CD4-positive, alpha-beta T cell treated with Interleukin-17A for 4 hours (primary cell): ENCODE measurements at regions not wholly inside any gene's neighbourhood (a gene's known extent, or its start where the extent isn't known, plus 50 kb on each side); places are given as distances from the start of the nearest gene placed in this dataset.
A peak's percentile ranks its signal among the peaks of the same experiment; 100 is the strongest.
"Not testable (repeated sequence)": the region's sequence is repeated elsewhere in the genome, so short reads cannot be mapped to it uniquely, and the experiment has no call there.

Source experiments
- DNase-seq: peaks from one replicate; pipeline ENCODE4 v3.0.0-alpha.2; 2020; ENCODE audit warnings: mixed read lengths

DNA sequence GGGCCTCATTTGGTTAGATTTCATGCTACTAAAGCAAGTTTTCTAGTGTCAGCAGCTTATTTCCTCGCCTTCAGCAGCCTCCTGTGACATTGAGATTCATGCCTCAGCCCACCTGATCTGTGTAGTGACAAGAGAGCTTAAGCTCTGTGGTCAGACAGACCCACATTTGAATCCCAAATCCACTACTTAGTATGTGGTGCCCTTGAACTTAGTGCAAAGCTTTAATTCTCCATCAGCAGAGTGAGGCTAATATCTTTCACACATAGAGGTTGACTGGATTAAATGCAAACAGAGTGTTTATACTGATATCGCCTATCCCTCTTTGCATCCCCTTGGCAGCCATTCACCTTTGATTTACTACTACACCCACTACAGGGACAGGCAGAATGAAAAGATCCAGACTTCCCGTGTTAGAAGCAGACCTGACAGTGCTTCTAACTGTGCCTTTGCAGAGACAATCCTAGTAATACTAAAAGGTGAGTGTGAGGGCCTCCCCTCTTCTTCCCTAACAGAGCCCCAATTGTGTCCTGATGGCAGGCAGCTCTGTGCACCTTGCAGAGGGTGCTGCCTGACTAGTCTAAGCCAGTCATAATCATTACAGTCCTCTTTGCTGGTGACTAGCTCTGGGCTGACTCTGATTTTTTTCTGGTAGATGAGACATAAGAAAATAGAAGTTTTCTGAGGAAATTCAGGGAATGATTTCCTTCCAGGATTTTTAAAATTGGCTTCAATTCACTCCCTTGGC is 264.0 kb downstream of the CTH start:
- DNase-seq: no peak

DNA sequence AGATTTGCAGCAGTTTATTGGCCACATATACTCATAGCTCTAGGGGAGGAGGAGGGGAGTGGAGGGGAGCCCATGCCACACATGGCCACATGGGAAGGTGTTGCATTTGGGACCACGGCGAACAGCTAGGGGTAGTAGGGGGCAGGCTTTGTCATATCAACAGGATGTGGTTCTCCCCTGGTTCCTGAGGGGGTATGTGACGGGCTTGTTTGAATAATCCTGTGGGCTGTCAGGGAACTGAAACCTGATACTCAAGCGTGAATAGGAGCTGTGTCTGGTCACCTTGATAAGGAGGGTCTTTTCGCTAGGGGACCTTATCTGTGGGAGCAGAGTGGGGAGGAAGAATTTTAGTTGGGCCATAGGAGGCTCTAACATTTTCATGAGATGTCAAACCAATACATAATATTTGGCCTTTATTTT is 264.7 kb downstream of the CTH start:
- no peak for DNase-seq

- DNase-seq: peak; percentile 25
Measured at GRCh38 chr1:70685300-70686286, 274.5 kb downstream of the CTH start.

DNA sequence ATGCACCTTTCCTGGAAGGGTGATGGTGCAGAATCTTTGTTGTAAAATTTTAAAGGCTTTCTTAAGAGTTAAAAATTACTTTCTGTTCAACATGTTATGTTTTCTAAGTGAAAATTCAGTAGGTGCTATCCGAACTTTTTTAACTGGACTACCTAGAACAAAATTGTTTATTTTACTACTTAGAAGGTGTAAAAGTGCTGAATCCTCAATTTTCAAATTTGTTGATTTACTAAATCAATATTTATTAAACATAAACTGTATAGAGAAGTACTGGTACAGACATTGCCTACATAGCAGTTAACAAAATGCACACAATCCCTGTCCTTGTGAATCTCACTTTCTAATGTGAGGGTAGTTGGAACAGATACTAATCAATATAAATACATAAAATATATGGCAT is 277.5 kb downstream of the CTH start:
- no peak for DNase-seq

DNA sequence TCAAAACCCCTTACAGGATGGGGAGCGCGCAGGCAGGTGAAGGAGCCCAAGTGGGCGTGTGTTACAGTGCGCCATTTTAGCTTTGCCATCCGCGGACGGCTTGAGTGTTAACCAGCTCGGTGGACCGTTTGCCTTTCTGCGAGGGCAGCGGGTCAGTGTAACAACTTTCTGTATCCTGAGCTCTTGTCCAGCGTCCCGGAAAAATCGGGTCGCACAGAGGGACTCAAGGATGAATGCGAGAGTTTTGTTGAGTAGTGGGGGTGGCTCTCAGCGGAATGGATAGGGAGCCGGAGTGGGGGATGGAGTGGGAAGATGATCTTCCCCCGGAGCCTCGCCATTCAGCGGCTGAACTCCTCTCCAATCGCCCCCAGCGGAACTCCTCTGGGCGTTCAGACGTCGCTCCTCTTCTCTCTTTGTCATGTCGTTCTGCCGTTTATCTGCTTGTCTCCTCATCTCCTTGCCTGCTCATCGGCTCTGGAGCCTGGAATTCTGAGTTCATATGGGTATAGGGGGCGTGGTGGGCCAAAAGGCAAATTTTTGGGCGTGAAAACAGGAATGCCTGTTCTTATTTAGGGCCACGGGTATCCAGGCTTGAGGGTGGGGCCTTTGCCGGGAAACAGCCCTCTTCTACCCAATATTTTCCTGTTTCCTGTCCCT is 295.4 kb downstream of the CTH start:
- DNase-seq: no peak

- DNase-seq: no peak
Measured at GRCh38 chr1:70707214-70707613, 296.1 kb downstream of the CTH start.

- no peak for DNase-seq
Measured at GRCh38 chr1:70714149-70714548, 303.1 kb downstream of the CTH start.

DNA sequence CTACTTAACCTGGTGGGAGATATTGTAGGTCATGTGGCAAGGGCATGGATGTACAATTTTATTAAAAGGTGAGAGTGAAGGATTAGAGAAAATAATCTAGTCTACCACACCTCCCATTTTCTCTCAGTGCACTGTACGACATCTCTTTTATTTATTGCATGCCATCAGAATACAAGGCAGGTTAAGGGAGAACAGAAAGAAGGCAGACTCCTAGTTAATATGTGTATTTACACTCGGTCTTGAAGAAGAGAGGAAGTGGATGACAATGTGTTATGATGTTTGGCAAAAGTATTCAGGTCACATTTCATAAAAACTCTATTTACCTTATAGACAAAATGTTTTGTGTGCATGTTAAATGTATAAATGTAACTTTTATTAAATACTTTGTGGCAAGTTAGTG is 306.1 kb downstream of the CTH start:
- no peak for DNase-seq

DNA sequence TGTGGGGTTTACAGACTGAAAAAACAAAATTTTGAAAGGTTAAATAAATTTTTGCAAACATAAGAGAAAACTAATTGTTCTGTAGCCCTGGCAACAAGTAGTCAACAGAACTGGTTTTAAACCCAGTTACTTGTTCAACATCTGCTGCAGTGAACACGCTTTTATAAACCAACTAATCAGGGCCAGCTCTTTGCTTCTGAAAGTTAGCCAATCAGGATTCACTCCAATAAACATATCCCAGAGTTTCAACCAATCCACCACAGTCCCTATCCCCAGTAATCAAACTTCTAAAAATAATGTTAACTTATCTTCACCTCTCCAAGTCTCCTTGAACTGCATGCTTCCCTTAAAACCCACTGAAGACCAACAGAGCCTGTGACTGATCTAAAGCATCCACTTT is 306.6 kb downstream of the CTH start:
- no peak for DNase-seq

- no peak for DNase-seq
Measured at GRCh38 chr1:70718086-70718630, 307.1 kb downstream of the CTH start.

DNA sequence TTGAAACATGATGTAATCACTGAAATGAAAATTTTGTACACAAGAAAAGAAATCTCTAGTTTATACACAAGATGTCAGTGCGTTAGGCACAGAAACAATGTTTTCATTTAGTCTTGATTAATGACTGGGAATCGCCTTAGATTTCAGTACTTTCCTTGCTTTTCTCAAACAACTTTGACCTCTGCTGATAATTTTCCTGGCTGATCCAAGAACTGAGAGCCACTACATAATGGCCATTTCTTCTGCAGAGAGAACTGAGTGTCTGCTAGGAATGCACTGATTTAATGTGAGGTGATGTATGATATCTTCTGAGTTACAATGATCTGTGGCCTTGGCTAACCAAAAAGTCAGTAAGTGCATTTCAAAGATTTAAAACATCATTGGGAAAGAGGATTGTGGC is 308.1 kb downstream of the CTH start:
- DNase-seq: no peak

- no peak for DNase-seq
Measured at GRCh38 chr1:70720109-70720508, 309.0 kb downstream of the CTH start.

DNA sequence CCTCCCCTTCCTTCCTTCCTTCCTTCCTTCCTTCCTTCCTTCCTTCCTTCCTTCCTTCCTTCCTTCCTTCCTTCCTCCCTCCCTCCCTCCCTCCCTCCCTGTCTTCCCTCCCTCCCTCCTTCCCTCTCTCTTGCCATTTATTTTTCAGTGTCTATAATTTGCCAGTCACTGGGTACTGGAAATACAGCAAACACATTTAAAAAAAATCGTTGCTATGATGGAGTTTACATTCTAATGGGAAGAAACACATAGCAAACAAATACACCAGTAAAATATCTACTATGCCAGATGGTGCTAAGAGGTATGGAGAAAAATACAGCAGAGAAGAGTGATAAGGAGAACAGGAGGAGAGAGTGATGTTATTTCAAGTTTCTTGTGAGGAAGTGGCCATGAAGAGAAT is 309.5 kb downstream of the CTH start:
- no peak for DNase-seq

DNA sequence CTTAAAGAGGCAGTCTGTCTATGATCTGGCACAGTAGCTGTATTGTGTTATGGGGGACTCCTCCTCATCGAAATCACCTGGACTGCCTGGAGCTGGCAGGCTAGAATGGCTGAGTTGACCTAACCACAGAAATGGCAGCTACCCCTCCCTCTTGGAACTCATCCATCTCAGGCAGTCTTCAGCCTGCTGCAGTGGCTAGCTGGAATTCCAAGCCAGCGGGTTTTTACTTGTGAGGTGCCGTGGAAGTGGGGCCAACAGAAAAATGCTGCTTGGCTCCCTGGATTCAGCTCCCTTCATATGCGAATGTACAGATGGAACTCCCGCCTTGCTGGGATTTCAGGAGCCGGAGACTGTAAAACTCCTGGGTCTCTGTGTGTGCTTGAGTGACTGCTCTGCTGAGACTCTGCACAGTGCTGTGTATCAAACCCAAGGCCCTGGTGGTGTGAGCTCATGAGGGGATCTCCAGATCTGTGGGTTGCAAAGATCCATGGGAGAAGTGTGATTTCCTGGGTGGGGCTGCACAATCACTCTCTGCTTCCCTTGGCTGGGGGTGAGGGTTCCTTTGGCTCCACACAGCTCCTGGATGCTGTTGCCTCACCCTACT is 316.9 kb downstream of the CTH start:
- no peak for DNase-seq

- DNase-seq: not testable (repeated sequence)
Measured at GRCh38 chr1:70736518-70736917, 311.1 kb downstream of the PTGER3 start.

- DNase-seq: no peak
Measured at GRCh38 chr1:70737125-70737524, 310.5 kb downstream of the PTGER3 start.

- no peak for DNase-seq
Measured at GRCh38 chr1:70738624-70739023, 309.0 kb downstream of the PTGER3 start.

DNA sequence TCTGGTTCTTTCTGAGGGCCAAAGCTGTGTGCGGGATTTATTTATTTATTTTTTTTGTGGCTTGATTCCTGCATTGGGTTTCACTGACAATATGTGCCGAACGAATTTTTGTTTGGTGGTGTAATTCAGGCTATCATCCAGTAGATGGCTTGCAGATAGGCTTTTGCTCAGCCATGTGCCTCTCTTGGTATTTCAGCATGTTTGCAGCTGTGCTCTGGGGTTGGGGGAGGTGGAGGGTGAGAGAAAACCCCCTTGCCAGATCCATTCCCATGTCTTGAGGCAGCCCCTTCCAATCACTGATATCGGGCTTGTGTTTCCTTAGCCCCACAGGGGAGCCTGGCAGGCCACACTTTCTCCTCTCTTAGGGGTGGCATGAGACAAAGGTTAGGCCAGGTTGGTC is 302.4 kb downstream of the PTGER3 start:
- no peak for DNase-seq

- not testable (repeated sequence) for DNase-seq
Measured at GRCh38 chr1:70746062-70746461, 301.6 kb downstream of the PTGER3 start.

GRCh38 chr1:70747123-70747522 is 300.5 kb downstream of the PTGER3 start:
- DNase-seq: not testable (repeated sequence)

DNA sequence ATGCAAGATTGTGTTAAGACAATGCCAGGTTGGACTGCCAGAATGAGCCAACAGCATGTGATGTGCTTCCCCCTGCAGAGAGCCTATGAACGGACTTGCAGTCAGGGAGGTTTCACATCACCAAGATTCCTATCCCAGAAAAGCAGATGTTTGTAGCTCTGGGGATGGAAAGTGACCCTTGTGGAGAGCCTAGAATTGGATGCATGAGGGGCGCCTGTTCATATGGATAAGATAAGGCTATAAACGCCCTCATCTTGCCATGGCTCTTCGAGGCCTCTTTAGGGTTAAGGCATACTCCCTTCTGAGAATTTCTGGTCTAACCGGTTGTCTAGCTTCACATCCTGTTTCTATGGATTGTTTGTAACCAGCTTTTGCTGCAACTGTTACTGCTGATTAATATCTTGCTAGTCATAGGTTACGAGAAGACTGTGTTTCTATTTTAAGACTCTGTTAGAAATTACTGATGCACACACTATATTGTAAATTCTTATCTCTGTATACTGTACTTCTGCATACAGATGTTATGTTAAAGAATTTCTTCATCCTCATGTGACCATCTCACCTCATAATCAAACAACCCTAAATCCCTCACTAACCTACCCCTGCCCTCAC is 295.8 kb downstream of the PTGER3 start:
- not testable (repeated sequence) for DNase-seq

- no peak for DNase-seq
Measured at GRCh38 chr1:70754701-70755100, 292.9 kb downstream of the PTGER3 start.
